ENCODE measurements at regions not wholly inside any gene's neighbourhood (a gene's known extent, or its start where the extent isn't known, plus 50 kb on each side); places are given as distances from the start of the nearest gene placed in this dataset.

- DNase-seq (ENCODE audit: low read depth), result no peak
Measured at GRCh38 chr13:90738881-90739280, 608.6 kb upstream of the MIR17HG start.

GRCh38 chr13:90740099-90740498 is 607.4 kb upstream of the MIR17HG start:
- no peak for DNase-seq (ENCODE audit: low read depth)

GRCh38 chr13:90742381-90742780 is 605.1 kb upstream of the MIR17HG start:
- no peak for DNase-seq (ENCODE audit: low read depth)

- no peak for DNase-seq (ENCODE audit: low read depth)
Measured at GRCh38 chr13:90746230-90746629, 601.3 kb upstream of the MIR17HG start.

- no peak for DNase-seq (ENCODE audit: low read depth)
Measured at GRCh38 chr13:90750021-90750420, 597.5 kb upstream of the MIR17HG start.

- DNase-seq (ENCODE audit: low read depth), result no peak
Measured at GRCh38 chr13:90751026-90751425, 596.5 kb upstream of the MIR17HG start.

- DNase-seq (ENCODE audit: low read depth), result no peak
Measured at GRCh38 chr13:90752070-90752469, 595.4 kb upstream of the MIR17HG start.

GRCh38 chr13:90757127-90757680 is 590.3 kb upstream of the MIR17HG start:
- no peak for DNase-seq (ENCODE audit: low read depth)

GRCh38 chr13:90760639-90761038 is 586.8 kb upstream of the MIR17HG start:
- DNase-seq (ENCODE audit: low read depth), result no peak

- DNase-seq (ENCODE audit: low read depth), result no peak
Measured at GRCh38 chr13:90763476-90764150, 583.9 kb upstream of the MIR17HG start.

- no peak for DNase-seq (ENCODE audit: low read depth)
Measured at GRCh38 chr13:90766386-90766902, 581.0 kb upstream of the MIR17HG start.

- DNase-seq (ENCODE audit: low read depth), result no peak
Measured at GRCh38 chr13:90768116-90768515, 579.4 kb upstream of the MIR17HG start.

GRCh38 chr13:90769387-90769786 is 578.1 kb upstream of the MIR17HG start:
- no peak for DNase-seq (ENCODE audit: low read depth)

GRCh38 chr13:90770334-90770733 is 577.2 kb upstream of the MIR17HG start:
- no peak for DNase-seq (ENCODE audit: low read depth)

- no peak for DNase-seq (ENCODE audit: low read depth)
Measured at GRCh38 chr13:90773681-90774080, 573.8 kb upstream of the MIR17HG start.

GRCh38 chr13:90776051-90776748 is 571.3 kb upstream of the MIR17HG start:
- no peak for DNase-seq (ENCODE audit: low read depth)

- no peak for DNase-seq (ENCODE audit: low read depth)
Measured at GRCh38 chr13:90783273-90783672, 564.2 kb upstream of the MIR17HG start.

GRCh38 chr13:90787007-90787406 is 560.5 kb upstream of the MIR17HG start:
- no peak for DNase-seq (ENCODE audit: low read depth)

GRCh38 chr13:90792335-90792734 is 555.2 kb upstream of the MIR17HG start:
- no peak for DNase-seq (ENCODE audit: low read depth)

- no peak for DNase-seq (ENCODE audit: low read depth)
Measured at GRCh38 chr13:90793261-90793820, 554.1 kb upstream of the MIR17HG start.

GRCh38 chr13:90796474-90796873 is 551.0 kb upstream of the MIR17HG start:
- DNase-seq (ENCODE audit: low read depth), result no peak

- no peak for DNase-seq (ENCODE audit: low read depth)
Measured at GRCh38 chr13:90797335-90797734, 550.2 kb upstream of the MIR17HG start.

GRCh38 chr13:90798381-90798780 is 549.1 kb upstream of the MIR17HG start:
- DNase-seq (ENCODE audit: low read depth), result no peak

Data from stimulated activated CD4-positive, alpha-beta T cell treated with anti-CD3 and anti-CD28 coated beads, Interleukin-2, amount 100 ng/mL, for 4 hours (primary cell).